GM21576 (cell line): ENCODE measurements at regions not wholly inside any gene's neighbourhood (a gene's known extent, or its start where the extent isn't known, plus 50 kb on each side); places are given as distances from the start of the nearest gene placed in this dataset.
"Not testable (repeated sequence)": the region's sequence is repeated elsewhere in the genome, so short reads cannot be mapped to it uniquely, and the experiment has no call there.

ENCODE experiments used
- ATAC-seq: cut with Tn5 transposase; IDR thresholded peaks from one replicate; pipeline ENCODE4 v1.9.1; 2021; ENCODE audit warnings: mild to moderate bottlenecking, moderate library complexity; ENCODE audit not compliant: unreplicated experiment

- no peak for ATAC-seq
These were observed 170.8 kb downstream of the ETAA1 start for GRCh38 chr2:67567886-67568285.

- no peak for ATAC-seq
These were observed 173.5 kb downstream of the ETAA1 start for GRCh38 chr2:67570611-67571010.

- ATAC-seq, result no peak
These were observed 174.9 kb downstream of the ETAA1 start for GRCh38 chr2:67571785-67572718.

DNA sequence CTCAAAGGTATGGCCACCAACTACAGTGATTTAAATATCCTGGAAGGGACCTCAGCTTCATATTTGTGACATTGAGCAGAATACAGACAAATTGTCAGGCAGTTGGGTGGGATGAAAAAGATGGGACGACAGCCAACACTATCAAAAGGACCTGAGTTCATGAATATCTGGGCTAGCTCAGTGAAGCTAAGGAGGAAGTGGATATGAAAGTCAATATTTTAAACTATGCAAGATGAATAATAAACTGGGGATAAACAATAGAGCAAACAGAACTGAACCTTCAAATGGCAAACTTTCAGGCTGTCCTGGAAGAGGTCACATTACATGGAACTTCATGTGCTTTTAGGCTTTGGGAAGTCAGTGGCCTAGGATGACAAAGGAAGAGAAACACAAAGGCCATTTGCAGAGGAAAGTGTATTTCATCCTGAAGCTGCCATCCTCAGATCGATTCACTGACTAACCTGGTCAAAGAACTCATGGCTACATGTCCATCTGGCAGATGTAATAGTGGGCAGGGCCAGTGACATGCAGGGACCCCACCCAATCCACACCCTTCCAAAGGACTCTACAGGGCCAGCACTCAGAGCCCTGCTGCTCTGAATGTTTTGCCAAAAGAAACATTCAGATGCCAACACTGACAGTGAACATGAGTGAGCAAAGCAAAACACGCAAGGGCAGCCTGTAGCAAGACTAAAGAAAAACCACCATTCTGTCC, 175.7 kb downstream of the ETAA1 start:
- ATAC-seq, result no peak

DNA sequence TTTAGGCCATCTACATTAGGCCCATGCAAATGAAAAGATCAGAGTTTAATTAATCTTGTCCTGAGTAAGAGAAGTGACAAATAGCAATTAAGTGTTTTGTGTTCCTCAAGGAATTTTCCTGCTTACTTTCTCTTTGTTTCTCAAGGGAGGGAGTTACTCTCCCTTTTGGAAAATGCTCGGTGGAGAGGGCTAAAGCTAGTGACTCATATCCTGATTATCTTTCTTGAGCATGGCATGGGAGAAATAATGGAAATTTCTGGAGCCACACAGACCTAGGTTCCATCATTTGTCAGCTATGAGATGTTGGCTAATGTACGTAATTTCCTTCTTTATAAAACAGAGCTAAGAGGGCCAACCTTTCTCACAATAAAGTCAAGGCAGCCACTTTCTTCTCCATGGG, 177.1 kb downstream of the ETAA1 start:
- ATAC-seq, result no peak

- ATAC-seq, result no peak
These were observed 179.1 kb downstream of the ETAA1 start for GRCh38 chr2:67576226-67576625.

- no peak for ATAC-seq
These were observed 179.9 kb downstream of the ETAA1 start for GRCh38 chr2:67576991-67577390.

- no peak for ATAC-seq
These were observed 182.1 kb downstream of the ETAA1 start for GRCh38 chr2:67579216-67579615.

GRCh38 chr2:67579806-67580205, 182.7 kb downstream of the ETAA1 start:
- no peak for ATAC-seq

DNA sequence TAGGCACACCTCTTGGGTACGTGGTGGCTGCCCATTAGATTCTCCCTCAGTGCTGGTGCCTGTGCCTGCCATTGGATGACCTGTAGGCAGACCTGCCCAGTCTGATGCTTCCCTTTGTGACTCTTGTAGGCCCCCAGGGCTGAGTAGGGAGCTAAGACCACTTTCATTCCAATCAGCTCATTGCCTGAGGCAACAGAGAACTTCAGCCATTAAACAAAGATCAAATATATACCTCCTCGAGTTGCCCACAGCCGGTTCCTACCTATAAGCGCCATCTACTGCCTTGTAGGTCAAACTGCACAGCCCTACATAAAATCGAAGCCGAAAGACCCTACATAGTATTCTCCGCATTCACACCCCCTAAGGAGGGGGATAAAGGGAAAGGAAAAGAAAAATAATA, 184.6 kb downstream of the ETAA1 start:
- no peak for ATAC-seq

GRCh38 chr2:67583185-67583584, 186.1 kb downstream of the ETAA1 start:
- ATAC-seq, result no peak

DNA sequence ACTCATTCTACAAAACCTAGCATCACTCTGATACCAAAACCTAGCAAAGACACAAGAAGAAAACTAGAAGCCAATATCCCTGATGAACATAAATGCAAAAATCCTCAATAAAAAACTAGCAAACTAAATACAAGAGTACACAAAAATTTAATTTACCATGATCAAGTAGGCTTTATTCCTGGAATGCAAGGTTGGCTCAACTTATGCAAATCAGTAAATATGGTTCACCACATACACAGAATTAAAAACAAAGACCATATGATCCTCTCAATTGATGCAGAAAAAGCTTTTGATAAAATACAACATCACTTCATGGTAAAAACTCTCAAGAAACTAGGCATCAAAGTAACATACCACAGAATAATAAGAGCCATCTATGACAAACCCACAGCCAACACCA, 188.3 kb downstream of the ETAA1 start:
- ATAC-seq, result no peak

DNA sequence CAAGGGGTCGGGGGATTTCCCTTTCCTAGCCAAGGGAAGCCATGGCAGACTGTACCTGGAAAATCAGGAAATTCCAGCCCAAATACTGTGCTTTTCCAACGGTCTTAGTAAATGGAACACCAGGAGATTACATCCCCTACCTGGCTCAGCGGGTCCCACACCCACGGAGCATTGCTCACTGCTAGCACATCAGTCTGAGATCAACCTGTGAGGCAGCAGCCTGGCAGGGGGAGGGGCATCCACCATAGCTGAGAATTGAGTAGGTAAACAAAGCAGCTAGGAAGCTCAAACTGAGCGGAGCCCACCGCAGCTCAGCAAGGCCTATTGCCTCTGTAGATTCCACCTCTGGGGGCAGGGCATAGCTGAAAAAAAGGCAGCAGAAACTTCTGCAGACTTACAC, 192.0 kb downstream of the ETAA1 start:
- ATAC-seq, result not testable (repeated sequence)

GRCh38 chr2:67594522-67594921, 197.4 kb downstream of the ETAA1 start:
- not testable (repeated sequence) for ATAC-seq

DNA sequence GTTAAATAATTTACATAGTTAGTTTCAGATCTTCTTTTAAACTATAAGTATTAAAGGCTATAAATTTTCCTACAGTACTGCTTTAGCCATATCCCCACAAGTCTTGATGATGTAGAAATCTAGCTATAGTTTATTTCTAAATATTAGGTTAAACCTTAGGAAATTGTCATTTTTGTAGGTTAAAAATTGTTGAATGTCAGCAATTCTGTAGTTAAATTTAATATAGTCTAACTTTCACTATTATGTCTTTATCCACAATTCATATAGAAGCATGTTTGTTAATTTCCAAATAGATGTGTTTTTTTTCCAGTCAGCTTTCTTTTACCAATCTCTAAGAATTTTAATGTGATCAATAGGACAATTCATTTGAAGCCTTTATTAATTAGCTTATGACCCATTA, 199.7 kb downstream of the ETAA1 start:
- no peak for ATAC-seq

- no peak for ATAC-seq
These were observed 202.4 kb downstream of the ETAA1 start for GRCh38 chr2:67599561-67599960.

GRCh38 chr2:67600222-67600871, 203.2 kb downstream of the ETAA1 start:
- no peak for ATAC-seq

GRCh38 chr2:67600946-67601345, 203.8 kb downstream of the ETAA1 start:
- no peak for ATAC-seq

- no peak for ATAC-seq
These were observed 207.2 kb downstream of the ETAA1 start for GRCh38 chr2:67604360-67604759.

DNA sequence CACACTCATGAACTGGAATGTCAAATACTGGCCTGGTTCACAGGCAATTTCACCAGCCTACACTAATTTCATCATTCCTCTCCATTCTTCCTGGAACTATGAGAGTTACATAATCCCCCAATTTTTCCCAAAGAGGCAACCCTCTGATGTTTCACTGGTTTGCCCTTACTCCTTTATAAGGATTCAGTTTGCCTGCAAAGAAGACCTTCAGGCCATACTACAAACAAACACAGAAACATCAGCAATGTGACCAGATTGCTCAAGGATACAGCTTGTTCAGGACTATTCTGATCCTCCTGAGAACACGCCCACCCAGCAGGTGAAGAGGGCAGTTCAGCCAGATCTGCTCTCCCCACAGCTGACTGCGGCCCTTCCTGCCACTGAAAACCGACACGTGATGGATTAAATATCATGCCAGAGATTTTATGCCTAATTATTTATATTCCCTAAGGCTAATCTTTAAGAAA, 215.5 kb downstream of the ETAA1 start:
- no peak for ATAC-seq

GRCh38 chr2:67613227-67613626, 216.1 kb downstream of the ETAA1 start:
- no peak for ATAC-seq
